ENCODE measurements at regions not wholly inside any gene's neighbourhood (a gene's known extent, or its start where the extent isn't known, plus 50 kb on each side); places are given as distances from the start of the nearest gene placed in this dataset.

GRCh38 chr4:20412072-20412471, 160.4 kb downstream of the SLIT2 start:
- no peak for DNase-seq

- DNase-seq = no peak
Measured at GRCh38 chr4:20416800-20417199, 165.1 kb downstream of the SLIT2 start.

- no peak for DNase-seq
Measured at GRCh38 chr4:20418861-20419451, 167.3 kb downstream of the SLIT2 start.

- no peak for DNase-seq
Measured at GRCh38 chr4:20420916-20421602, 169.4 kb downstream of the SLIT2 start.

GRCh38 chr4:20421603-20421985, 169.9 kb downstream of the SLIT2 start:
- no peak for DNase-seq

GRCh38 chr4:20422398-20422797, 170.7 kb downstream of the SLIT2 start:
- DNase-seq = no peak

- no peak for DNase-seq
Measured at GRCh38 chr4:20423420-20423819, 171.7 kb downstream of the SLIT2 start.

- no peak for DNase-seq
Measured at GRCh38 chr4:20426028-20426427, 174.3 kb downstream of the SLIT2 start.

- DNase-seq = no peak
Measured at GRCh38 chr4:20428436-20429160, 176.9 kb downstream of the SLIT2 start.

- DNase-seq = no peak
Measured at GRCh38 chr4:20430259-20430941, 178.7 kb downstream of the SLIT2 start.

- DNase-seq = no peak
Measured at GRCh38 chr4:20431543-20431951, 179.8 kb downstream of the SLIT2 start.

- no peak for DNase-seq
Measured at GRCh38 chr4:20432088-20432487, 180.4 kb downstream of the SLIT2 start.

- DNase-seq = no peak
Measured at GRCh38 chr4:20433097-20433705, 181.5 kb downstream of the SLIT2 start.

- no peak for DNase-seq
Measured at GRCh38 chr4:20440170-20440569, 188.5 kb downstream of the SLIT2 start.

- no peak for DNase-seq
Measured at GRCh38 chr4:20443015-20443805, 191.5 kb downstream of the SLIT2 start.

- DNase-seq = no peak
Measured at GRCh38 chr4:20444599-20445337, 193.1 kb downstream of the SLIT2 start.

- DNase-seq = no peak
Measured at GRCh38 chr4:20445933-20446723, 194.4 kb downstream of the SLIT2 start.

- DNase-seq = no peak
Measured at GRCh38 chr4:20447103-20447502, 195.4 kb downstream of the SLIT2 start.

GRCh38 chr4:20451986-20452385, 200.3 kb downstream of the SLIT2 start:
- no peak for DNase-seq

GRCh38 chr4:20454515-20454914, 202.8 kb downstream of the SLIT2 start:
- DNase-seq = no peak

- no peak for DNase-seq
Measured at GRCh38 chr4:20456407-20456806, 204.7 kb downstream of the SLIT2 start.

All from 8988T (cell line).